ENCODE measurements at regions not wholly inside any gene's neighbourhood (a gene's known extent, or its start where the extent isn't known, plus 50 kb on each side); places are given as distances from the start of the nearest gene placed in this dataset.
"Not testable (repeated sequence)": the region's sequence is repeated elsewhere in the genome, so short reads cannot be mapped to it uniquely, and the experiment has no call there.

DNA sequence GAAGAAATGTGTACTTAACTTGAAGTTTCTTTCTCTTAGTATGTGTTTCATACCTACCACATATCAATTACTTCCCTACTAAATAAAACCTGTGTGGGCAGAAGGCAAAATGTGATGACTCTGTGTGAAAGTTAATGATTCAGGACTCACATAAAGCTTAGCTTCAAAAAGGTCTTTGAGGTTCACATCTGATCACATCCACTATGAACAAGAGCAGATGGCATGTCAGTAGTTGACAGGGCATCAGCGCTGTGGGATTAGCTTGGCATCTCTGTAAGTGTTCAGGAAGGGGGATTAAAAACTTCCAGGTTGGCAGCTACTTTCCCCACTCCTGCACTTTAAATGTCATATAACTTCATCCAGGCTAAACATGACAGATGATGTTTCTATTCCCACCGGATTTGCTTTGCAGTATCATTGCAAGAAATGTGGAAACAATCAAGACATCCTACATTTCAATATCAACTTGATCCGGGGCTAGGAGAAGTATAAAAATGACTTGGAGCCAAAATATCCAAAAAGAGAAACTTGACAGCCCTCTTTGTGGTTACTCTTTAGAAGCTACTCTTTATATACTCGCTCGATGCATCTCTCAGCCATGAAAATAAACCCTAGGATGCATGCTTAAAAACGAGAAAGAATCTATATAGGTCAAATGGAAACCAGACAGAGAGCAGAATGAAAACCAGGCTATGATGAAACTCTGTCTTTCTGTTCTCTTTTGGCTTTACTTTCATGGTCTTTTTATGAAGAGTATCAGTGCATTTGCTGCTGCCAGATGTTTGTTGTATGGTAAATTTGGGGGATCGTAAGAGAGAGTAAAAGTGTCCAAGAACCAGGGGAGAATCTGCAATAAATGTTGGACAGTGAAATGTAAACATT is 273.1 kb upstream of the ALCAM start:
- no peak for DNase-seq

DNA sequence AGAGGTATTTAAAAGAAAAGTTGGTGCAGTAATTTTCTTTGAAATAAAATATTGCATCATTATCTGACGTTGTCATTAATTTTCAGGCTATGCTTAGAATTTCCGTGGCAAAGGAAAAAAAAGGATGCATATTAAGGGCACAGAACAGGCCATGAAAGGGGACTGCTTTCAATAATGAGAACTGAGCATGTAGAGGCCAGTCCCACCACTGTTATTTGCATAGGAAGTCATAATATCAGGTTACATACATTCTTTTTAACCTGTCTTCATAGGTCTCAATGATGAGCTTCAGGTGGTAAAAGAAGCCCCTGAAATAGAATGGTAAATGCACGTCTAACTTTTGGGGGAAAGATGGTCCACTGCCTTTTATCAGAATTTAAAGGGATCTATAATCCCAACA is 272.1 kb upstream of the ALCAM start:
- no peak for DNase-seq

DNA sequence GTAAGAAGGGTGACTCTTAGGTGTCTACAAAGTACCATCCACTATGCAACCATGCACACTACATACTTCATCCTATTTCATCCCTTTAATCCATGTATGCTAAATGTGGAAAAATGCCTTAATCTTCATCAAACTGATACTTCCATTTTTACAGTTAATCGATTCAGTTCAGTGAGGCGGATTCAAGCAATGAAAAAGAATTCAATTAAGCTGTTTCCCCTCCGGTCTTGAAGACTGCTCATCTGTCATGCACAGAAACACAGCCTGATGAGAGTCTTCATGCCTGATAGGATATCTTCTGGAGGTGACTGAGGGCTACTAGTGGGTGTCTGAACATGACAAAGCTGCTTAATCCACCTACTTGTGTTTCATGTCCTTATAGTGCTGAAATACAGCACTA is 270.6 kb upstream of the ALCAM start:
- DNase-seq = no peak

DNA sequence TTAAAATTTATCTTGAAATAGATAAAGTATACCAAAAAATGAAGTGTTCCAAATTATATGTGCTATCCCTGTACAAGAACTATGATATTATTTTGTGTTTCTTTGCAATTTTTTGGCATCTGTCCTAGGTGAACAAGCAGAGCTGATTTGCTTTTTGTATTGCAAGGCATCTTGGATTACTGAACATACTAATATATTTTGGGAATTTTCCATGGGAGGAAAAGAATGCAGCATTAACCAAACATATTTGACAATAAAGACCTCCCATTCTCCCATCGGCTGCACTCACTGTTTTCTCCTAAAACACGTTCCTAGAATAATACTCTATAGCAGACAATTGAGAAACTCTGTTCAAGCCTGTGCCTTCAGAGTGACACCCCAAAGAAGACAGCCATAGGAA is 265.1 kb upstream of the ALCAM start:
- no peak for DNase-seq

DNA sequence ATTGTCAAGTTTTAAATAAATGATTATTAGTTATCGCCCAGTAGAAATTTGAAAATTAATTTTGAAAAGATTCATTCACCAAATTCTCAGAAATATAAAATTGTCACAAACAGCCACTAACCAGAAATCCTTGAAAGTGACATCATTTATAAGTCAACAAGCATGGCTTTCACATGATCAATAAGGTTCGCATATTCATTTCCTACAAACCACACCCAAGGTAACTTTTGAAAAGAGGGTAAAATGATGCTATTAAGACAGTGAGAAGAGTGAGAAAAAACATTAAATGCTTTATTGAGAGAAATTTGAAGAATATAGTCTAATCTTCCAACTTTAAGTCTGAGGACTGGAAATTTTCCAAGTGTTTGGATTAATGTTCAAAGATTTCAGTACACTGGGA is 263.6 kb upstream of the ALCAM start:
- DNase-seq = no peak

DNA sequence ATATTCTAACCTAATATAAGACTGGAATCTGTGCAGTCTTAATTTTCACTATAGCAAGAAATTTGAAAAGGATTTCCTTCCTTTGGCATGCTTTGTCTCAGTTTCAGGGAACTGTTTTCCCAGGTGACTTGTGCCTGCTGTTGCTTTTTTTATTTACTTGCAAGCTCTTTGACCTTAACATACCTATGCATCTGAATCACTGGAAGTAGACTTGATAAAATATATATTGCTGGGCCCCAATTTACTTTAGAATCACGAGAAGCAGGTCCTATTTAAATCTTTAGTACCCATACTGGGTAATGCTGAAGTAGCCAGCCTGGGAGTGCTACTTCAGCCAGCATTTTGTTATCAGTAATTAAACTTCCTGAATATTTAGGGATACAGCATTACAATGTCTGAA is 257.9 kb upstream of the ALCAM start:
- no peak for DNase-seq

DNA sequence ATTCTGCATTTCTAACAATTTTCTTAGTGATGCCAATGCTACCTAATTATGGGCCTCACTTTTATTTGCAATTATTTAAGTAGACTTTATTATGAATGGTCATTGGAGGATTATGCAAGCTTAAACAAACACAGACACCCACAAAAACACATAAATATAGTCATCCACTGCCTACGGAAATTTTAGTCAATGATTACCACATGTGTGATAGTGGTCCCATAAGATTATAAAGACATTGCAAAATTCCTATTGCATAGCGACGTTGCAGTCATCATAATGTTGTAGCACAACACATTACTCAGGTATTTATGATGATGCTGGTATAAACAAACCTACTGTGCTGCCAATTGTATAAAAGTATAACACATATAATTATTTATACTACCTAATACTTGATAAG is 247.8 kb upstream of the ALCAM start:
- no peak for DNase-seq

DNA sequence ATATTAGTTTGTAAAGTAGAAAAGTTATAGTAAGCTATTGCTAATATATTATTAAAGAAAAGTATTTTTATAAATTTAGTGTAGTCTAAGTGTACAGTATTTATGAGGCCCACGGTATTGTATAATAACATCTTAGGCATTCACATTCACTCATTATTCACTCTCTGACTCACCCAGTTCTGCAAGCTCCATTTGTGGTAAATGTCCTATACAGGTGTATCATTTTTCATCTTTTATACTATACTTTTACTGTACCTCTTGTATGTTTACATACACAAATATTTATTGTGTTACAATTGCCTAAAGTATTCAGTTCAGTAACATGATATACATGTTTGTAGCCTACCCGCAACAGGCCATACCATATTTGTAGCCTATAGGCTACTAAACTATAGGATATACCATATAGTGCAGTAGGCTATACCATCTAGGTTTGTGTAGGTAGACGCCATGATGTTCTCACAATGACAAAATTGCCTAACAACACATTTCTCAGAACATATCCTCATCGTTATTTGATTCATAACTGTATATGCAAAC is 246.8 kb upstream of the ALCAM start:
- DNase-seq = no peak

DNA sequence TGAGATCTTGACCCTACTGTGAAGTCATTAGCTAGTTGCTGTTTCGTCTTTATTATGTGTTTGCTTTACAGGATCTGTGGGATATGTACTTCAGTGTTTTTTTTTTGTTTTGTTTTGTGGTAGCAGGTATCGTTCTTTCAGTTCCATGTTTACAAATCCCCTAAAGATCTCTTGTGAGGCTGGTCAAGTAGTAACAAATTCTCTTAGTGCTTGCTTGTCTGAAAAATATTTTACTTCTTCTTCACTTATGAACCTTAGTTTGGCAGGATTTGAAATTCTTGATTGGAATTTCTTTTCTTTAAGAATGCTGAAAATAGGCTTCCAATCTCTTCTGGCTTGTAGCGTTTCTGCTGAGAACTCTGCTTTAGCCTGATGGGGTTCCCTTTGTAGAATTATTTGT is 235.8 kb upstream of the ALCAM start:
- no peak for DNase-seq

DNA sequence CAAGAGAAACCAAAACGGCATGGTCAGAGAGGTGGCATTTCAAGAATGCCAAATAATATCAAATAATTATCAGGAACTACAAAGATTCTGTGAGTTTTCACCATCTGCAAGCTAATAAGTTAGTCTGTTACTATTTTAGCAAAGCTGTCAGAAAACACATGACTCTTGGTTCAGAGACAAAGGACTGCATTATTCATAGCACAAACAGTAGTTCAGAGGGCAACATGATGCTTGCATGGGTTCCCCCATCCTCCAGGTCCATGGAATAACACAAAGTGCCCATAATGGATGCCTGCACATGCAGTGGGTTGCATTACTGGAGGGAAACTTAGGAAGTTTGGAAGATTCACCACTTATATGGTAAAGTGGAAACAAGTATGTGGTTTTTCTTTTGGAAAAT is 228.8 kb upstream of the ALCAM start:
- no peak for DNase-seq

DNA sequence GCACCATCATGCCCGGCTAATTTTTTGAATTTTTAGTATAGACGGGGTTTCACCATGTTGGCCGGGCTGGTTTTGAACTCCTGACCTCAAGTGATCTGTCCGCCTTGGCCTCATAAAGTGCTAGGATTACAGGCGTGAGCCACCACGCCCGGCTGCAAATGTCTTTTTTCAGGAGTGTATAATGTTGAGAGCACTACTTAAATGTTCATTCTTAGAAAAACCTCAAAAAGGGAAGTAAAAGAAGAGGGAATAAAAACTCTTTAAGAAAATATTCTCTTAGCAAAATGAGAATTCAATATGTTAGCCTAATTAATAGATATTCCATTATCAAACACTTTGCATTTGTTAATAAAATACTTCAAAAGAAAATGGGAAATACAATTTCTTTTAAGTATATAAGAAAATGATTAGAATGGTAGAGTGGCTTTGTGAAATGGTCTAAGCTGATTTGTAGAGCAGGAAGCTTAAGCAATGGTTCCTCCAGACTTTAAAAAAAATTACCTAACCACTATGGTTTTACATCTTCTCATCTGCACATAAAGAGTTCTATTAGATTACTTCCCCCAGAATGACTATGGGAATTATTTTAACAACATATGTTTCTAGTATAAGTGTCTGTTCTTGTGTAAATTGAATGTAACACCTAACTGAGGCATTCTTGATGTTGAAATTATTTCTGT is 226.7 kb upstream of the ALCAM start:
- DNase-seq = no peak

DNA sequence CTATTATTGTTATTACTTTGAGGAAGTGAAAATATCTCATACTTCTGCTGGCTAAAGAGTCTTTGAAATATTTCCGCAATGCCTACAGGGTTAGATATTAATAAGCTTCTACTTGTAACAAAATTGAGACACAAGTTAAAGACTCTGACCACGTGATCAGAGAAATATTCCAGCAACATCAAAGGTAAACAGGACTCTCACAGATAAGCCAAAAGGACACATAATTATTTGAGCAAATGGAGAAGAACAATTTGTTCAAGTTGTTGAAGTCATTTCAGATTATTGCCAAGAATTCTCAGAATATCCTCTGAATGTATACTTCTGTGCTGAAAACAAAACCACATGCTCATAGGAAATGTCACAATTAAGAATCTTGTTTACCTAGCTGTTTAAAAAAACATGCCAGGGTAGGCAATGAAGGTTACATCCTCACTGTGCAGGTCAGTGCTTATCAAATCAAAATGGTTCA is 225.8 kb upstream of the ALCAM start:
- no peak for DNase-seq

DNA sequence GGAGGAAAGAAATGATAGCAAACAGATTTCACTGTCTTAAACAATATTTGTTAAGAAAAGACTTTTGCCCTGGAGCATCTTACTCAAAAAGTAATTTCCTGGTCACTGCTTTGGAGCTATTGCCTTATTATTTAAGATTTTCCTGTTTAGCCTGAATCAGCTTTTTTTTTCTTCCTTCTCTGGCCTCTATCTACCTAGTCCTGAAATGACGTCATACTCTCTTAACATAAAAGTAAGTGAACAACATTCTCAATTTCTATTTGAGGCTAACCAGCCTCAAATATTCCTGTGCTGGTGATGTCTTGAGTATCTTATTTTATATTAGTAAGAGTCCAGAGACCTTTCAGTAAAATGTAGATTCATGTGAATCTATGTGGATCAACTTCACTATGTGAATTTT is 221.9 kb upstream of the ALCAM start:
- no peak for DNase-seq

DNA sequence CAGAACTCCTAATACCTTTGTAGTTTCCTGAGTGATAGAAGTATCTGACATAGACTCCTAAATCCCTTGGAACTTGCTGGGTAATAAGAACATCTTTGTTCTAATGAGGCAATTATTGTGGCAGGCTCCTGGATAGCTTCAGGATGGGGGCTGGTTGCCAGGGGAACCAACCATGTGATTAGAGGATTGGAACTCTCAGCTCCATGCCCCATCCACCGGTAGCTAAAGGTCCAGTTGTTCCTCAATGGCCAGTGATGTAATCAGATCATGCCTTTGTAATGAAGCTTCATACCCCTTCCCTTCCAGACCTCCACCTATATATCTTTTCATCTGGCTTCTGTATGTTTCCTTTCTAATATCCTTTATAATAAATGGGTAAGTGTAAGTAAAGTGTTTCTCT is 221.2 kb upstream of the ALCAM start:
- no peak for DNase-seq

DNA sequence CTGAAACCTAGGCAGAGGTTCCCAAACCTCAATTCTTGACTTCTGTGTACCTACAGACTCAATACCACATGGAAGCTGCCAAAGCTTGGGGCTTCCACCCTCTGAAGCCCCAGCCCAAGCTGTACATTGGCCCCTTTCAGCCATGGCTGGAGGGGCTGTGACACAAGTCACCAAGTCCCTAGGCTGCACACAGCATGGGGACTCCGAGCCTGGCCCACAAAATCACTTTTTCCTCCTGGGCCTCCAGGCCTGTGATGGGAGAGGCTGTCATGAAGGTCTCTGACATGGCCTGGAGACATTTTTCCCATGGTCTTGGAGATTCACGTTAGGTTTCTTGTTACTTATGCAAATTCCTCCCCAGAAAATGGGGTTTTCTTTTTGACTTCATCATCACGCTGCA is 217.5 kb upstream of the ALCAM start:
- not testable (repeated sequence) for DNase-seq

DNA sequence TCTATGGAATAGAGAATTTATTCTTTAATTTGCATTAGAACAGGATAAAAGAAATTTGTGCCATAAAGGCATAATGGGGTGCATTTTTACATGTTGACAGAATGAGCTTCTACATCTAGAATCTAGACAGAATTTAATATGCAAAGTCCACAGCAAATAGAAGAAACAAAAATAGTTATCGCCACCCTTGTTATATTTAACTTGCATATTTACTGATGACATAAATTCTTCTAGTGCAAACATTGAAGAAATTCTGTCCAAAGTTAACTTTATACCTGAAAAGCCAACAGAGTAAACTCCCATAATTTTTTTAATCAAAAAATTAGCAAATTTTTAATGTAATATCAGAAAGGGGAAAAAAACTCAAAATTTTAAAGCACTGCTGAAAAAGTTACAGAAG is 213.7 kb upstream of the ALCAM start:
- no peak for DNase-seq

DNA sequence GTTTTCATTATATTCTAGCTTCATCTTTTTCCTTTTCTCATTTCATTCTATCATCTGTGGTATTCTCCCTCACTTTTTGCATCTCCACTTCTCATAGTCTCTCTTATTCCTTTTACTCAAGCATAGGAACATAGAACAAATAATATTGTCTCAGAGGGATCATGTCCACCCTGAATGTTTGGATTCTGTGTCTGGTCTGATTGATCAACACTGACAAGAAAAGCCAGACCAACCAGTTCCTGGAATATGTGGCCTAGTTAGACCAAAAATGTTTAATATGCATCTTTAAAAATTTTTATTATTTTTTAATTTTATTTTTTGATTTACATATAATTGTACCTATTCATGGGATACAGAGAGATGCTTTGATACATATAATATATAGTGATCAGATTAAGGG is 212.0 kb upstream of the ALCAM start:
- DNase-seq = no peak

DNA sequence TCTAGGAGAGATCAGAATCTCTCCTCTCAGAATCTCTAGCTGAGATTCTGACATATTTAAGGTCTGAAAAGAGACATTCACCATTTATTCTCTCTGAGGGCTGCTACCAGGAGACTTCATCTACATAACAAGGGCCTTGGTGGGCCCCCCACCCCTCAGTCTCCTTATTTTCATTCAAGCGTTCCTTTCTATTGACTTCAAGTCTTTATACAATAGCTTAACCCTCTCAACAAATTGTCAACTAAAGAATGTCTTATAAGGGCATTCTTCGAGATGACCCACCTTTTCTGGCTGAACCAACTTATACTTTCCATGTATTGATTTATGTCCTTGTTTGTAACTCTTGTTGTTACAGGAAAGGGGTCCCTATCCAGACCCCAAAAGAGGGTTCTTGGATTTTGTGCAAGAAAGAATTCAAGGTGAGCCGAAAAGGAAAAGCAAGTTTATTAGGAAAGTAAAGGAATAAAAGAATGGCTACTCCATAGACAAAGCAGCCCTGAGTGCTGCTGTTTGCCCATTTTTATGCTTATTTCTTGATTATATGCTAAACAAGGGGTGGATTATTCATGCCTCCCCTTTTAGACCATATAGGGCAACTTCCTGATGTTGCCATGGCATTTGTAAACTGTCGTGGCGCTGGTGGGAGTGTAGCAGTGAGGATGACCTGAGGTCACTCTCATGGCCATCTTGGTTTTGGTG is 209.5 kb upstream of the ALCAM start:
- DNase-seq = no peak

DNA sequence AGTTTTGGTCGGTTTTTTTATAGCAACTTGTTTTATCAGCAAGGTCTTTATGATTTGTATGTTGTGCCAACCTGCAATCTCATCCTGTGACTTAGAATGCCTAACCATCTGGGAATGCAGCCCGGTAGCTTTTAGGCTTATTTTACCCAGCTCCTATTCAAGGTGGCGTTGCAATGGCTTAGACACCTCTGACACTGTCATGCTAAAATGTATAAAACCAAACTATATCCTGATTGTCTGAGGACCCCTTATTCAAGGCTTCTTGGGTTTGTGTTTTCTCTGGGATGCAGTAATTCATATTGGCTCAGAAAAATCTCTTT is 209.0 kb upstream of the ALCAM start:
- no peak for DNase-seq

DNA sequence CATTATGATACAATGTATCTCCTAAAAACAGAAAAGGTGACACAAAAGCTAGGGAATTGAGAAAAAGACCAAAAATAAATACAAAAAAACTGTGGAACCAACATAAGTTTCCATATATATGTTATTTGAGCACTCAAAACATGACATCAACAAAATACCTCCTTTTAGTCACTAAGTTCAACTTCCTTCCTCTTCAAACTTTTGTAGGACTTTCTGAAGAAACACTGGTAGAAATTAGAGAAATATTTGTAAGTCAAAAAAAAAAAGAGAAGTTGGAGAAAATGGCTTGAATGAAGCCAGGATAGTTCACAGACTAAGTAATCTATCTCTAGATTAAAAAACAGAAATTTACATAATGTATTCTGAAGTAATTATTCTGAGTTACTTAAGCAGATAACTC is 208.4 kb upstream of the ALCAM start:
- DNase-seq = no peak

DNA sequence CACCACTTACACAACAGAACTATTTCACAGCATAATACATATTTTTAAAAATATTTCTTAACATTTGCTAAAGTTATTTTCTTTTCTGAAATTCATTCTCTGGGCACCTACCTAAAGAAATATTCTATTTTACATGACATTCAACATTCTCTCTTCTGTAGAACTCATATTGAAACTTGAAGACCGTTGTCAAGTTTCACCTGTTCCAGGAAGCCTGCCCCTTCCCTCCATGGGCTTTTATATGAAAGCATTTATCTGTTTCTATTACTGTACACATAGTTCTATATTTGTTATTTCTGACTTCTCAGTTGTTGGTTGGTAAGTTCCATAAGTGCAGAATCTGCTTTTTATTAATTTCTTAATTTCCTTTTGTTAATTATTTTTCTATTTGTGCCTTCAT is 204.3 kb upstream of the ALCAM start:
- no peak for DNase-seq

DNA sequence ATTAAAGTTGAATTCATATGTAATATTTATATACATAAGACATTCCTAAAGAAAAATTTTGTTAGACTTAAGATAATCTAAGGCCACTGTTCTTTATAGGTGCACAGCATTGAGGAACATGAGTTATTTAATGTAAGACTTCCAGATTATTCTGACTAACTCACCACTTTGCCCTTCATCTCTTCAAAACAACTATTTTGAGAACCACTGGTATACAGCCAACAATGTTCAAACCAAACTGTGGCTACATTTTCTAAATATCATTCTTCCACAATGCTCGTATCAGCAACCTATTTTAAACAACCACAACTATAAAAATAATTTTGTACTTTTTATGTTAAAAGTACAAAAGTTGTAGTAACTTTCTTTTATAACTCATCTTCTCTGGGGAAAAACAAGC is 199.8 kb upstream of the ALCAM start:
- no peak for DNase-seq

DNA sequence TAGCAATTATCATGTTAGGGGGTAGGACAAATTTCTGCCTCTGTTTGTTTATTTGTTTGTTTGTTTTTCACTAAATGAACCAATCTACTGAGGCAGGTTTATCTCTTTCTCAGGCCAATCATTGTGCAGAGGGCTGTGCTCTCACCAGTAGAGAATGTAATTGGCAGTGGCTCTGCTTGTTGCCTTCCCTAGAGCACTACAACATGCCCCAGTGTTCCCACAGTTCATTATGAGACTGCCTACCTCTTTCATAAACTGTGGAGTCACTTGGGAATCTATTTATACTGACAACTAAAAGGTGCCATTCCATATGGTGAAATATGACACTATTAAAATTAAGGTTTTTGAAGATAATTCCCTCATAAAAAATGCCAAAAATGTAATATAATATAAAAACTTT is 196.3 kb upstream of the ALCAM start:
- no peak for DNase-seq

Measured in T-helper 1 cell (primary cell).